Cerebellar nuclear complex (tissue), 1 donor: ENCODE measurements at regions not wholly inside any gene's neighbourhood (a gene's known extent, or its start where the extent isn't known, plus 50 kb on each side); places are given as distances from the start of the nearest gene placed in this dataset.
"Not testable (repeated sequence)": the region's sequence is repeated elsewhere in the genome, so short reads cannot be mapped to it uniquely, and the experiment has no call there.

ENCODE experiments used
- DNase-seq, 2 experiments: peaks; one replicate each; lab custom pipeline; 2025; lab: John Stamatoyannopoulos, UW

- DNase-seq: no peak
Measured at GRCh38 chr7:91355695-91356435, 91.6 kb downstream of the FZD1 start.

DNA sequence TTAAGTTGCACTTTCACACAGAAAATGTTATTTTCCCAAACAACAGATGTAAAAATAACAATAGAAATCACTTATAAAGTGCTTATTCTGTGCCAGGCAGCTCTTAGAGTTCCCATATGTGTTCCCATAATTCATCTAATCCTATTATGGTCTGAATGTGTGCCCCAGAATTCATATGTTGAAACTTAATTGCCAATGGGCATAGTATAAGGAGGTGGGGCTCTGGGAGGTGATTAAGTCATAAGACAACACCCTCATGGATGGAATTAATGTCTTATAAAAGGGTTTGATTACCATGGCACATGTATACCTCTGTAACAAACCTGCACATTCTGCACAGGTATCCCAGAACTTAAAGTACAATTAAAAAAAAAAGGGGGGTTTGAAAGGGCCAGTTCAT lies 92.7 kb downstream of the FZD1 start:
- DNase-seq: no peak

DNA sequence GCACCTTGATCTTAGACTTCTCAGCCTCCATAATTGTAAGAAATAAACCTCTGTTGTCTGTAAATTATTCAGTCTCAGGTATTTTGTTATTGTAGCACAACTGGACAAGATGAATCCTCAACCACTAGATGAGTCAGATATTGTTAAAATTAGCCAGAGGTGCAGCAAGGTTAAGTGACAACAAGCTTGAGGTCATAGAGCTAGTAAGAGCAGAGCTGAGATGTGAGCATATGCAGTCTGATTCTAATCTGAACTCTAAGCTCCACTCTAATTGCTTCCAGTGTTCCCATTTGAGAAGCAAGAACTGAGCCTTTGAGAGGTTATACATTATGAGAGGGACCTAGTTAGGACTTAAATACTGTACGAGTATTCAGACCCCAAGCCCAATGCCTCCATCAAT lies 93.1 kb downstream of the FZD1 start:
- no peak for DNase-seq

- no peak for DNase-seq
Measured at GRCh38 chr7:91357901-91358300, 93.7 kb downstream of the FZD1 start.

DNA sequence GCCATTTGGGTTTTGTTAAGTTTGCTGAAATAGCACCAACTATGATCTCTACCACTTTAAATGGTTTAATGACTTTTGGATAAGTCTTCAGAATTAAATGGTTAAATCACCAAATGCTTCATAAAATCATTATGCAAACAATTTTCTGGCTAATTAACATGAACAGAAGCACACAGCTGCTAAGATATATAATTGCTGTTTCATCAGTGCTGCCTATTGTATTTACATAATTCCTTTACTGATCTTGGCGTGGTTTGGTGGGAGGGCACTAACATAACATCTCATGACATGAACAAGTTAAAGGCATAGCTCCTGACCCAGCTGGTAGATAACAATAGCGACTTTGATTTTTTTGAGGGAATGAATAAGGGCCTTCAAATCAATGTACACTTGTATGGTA lies 94.1 kb downstream of the FZD1 start:
- DNase-seq: no peak

- DNase-seq: not testable (repeated sequence)
Measured at GRCh38 chr7:91365097-91365496, 100.9 kb downstream of the FZD1 start.

DNA sequence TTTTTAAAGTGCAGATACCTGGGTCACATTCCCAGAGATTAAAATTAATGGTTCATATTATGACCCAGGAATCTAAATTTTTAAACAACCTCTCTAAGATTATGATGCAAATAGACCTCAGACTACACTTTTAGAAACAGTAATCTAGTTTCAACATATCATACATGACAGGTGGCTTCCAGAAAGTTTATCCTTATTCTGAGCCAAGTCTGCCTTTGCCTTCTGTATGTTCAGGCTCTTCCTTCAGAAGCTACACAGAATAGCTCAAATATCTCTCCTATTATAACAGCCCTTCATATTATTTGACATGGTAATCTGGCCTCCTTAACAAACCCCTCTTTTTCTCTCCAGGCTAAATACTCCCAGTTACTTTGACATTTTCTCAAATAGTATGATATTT lies 101.9 kb downstream of the FZD1 start:
- no peak for DNase-seq

DNA sequence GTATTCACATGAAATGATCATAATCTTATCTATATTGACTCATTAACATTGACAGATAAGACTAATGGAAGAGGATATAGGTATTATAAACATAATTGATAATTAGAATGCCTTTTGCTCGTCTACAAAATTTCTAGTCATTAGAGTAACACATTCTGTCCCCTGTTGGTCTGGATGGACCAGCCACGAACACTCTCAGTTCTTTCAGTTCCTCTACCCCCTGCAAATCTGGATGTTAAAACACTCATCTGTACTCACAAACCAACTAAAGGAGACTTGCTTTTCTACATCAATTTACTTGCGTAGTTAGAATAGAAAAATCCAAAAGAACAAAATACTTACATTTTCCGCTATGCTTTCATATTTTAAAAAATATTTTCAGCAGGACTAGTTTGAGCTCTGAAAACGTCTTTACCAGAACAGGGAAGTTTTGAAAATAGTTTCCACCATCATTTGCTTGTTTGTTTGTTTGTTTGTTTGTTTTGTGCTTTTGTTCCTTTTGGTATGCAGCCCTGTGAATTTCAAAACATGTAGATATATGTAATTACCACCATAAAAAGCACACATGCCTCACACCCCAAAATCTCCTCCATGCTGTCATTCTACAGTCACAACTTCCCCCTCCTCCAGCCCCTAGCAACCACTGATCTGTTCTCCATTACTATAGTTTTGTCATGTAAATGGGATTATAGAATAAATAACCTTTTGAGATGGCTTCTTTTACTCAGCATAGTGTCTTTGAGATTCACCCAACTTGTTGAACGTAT lies 103.8 kb downstream of the FZD1 start:
- no peak for DNase-seq

DNA sequence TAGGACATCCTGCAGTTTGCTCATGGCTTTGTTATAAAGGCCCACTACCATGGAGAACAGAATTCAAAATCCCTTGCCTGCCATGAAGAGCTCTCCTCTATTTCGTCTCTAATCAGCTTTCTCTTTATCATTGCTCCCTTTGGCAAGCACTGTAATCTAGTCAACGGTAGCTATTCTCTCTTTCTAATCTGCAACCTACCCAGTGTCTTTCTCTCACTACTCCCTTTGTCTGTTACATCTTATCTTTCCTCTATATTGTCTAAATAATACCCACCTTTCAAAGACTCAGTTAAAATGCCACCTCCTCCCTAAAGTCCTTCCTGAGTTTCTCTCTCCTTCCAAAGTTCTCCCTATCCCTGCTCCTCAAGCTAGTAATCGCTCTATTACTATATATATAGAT lies 108.1 kb downstream of the FZD1 start:
- no peak for DNase-seq

GRCh38 chr7:91373111-91373800 lies 109.0 kb downstream of the FZD1 start:
- DNase-seq: no peak

- no peak for DNase-seq
Measured at GRCh38 chr7:91374321-91374989, 110.2 kb downstream of the FZD1 start.

DNA sequence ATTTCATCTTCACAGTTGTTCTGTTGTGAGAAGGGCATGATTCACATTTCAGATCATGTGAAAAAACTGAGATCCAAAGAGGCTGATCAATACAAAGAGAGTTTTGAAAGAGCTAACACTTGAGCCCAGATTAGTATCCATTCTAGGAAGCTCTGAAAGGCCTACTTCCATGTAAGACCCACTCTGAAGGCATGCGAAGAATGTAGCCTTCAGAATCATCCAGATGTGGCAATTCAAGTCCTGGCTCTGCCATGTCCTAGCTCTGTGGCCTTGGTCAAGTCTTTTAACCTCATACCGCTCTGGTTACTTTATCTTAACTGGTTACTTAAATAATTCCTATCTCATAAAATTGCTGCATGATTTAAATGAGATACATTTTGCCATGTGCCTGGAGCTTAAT lies 111.1 kb downstream of the FZD1 start:
- DNase-seq: no peak

GRCh38 chr7:91378131-91378530 lies 113.9 kb downstream of the FZD1 start:
- DNase-seq: no peak

GRCh38 chr7:91379236-91379635 lies 115.0 kb downstream of the FZD1 start:
- DNase-seq: no peak

GRCh38 chr7:91379991-91380390 lies 115.8 kb downstream of the FZD1 start:
- DNase-seq: no peak

DNA sequence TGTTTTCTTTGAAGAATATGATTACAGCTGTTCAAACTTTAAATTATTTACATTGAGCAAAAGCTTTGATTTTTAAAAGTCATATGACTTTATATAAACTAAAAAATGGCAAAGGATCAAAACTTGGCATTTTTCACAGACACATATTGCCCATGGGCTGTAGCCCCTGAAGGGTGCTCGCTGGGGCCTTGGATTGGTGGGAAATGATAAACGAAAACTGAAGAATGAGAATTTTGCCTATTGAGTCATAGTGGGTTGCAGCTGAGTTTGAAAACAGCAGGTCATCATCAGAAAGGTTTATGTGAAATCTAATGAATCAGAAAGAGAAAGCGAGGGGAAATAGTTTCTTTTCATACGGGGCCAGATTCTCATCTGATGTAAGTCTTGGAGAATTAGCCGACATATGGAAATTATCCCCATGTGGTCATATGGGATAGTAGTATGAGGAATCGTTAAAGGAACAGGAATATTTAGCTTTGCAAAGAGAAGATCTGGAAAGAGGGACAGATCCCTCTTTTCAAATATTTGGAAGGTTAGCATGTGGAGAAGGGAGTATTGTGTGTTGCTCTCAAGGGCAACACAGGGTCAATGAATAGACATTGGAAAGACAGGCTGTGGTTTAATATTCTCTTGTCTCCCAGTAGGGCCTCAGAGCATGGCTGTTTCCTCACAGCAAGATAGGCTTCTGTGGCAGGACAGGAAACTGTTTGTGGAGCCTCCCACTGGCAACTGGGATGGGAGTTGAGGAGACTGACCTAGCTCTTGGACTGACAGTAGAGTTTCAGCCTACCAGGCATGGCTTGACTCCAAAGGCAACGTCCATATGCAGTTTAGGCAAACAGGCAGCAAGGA lies 119.0 kb downstream of the FZD1 start:
- DNase-seq: no peak

- no peak for DNase-seq
Measured at GRCh38 chr7:91383905-91384274, 119.7 kb downstream of the FZD1 start.

GRCh38 chr7:91394757-91395156 lies 130.5 kb downstream of the FZD1 start:
- DNase-seq: not testable (repeated sequence)

- DNase-seq: not testable (repeated sequence)
Measured at GRCh38 chr7:91395313-91395712, 131.1 kb downstream of the FZD1 start.

- no peak for DNase-seq
Measured at GRCh38 chr7:91397096-91397495, 132.9 kb downstream of the FZD1 start.

GRCh38 chr7:91397612-91398011 lies 133.4 kb downstream of the FZD1 start:
- no peak for DNase-seq

DNA sequence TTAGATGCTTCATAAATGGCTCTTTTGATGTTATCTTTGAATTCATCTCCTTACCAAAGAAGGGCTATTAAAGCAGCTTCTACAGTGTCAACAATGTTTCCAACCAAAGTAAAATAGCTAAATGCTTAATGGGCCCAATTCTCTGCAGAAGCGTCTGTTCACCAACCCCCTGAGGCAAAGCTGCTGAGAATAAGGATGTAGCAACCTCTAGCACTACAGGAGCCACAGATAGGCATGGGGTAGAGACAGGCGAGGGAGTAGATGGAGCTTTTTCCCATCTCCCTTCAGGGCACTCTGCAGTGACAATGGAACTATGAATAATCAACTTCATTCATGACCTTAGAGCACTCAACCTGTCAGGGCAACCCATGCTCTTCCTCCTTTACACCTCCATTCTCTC lies 134.1 kb downstream of the FZD1 start:
- DNase-seq: no peak
